Body of pancreas (tissue), 4 donors: ENCODE measurements at regions not wholly inside any gene's neighbourhood (a gene's known extent, or its start where the extent isn't known, plus 50 kb on each side); places are given as distances from the start of the nearest gene placed in this dataset.

ENCODE experiments used
- CTCF ChIP-seq, 7 experiments: fragments of 450-650 bp in 4 of 7; fragments of 200-600 bp in 3 of 7; sonication (generic) in 3 of 7; IDR thresholded peaks; one replicate each; pipeline ENCODE4 v1.5.1; 2016 to 2019; ENCODE audit warnings: antibody characterized with exemption in 7 of 7
- POLR2A ChIP-seq, 3 donors: fragments of 450-650 bp; IDR thresholded peaks; one replicate each; pipeline ENCODE4 v1.6.1; 2016; ENCODE audit warnings: antibody characterized with exemption in 3 of 3, mild to moderate bottlenecking in 2 of 3

- TF ChIP-seq CTCF (IDR thresholded peaks at IDR 0.05): no peak
- TF ChIP-seq POLR2A (IDR thresholded peaks at IDR 0.05): no peak
Measured at GRCh38 chr3:68006646-68007045, 352.2 kb upstream of the SUCLG2 start.
